ENCODE measurements at regions not wholly inside any gene's neighbourhood (a gene's known extent, or its start where the extent isn't known, plus 50 kb on each side); places are given as distances from the start of the nearest gene placed in this dataset.
"Not testable (repeated sequence)": the region's sequence is repeated elsewhere in the genome, so short reads cannot be mapped to it uniquely, and the experiment has no call there.

DNA sequence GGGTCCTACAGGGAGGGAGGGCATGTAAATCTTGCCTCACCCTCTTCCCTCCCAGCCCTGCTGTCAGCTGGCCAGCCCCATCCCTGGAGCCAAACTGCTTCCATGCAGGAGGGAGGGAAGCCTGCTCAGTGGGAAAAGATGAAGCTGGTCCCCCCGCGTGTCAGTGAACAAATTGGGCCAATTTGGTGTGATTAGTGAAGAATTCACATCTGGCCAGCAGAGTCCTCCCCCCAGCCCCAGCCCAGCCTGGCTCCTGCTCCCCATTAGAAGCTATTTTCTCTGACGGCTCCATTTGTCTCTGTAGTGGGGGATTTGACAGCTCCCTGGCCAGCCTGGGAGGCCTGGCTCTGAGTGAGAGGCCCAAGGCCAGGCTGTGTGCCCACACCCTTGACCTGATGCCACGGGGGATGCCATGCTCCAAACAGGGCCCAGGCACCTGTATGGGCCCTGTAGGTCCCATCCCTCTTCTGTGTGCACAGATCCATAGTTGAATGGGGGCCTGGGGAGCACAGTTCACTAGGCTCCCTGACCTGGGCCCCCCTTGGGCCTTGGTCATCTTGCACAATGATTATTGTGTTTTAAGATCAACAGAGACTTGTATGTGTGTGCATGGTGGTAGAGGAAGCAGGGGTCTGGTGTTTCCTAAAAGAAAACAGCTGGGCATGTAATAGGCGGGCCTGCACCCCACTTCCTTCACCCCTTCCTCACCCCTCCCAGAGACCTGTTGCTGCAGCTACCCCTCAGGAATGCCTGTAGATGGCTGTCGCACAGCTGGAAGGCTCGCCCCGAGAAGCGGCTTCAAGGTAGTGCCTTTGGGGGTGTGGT lies 50.7 kb upstream of the TAC4 start:
- peak; percentile 27 for DNase-seq

DNA sequence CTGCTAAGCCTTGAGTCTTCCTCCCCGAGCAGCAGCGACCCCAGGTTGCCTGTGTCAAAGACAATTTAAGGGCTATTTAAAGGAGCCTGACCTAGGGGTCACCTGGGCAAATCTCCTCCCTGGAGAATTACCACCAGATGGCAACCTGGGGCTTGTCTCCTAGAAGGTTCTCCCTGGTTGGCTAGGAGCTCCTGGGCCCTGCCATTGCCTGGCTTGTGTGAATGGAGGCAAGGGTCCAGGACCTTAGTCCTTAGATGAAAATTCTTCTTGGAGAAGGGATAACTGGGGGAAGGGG lies 51.3 kb upstream of the TAC4 start:
- no peak for DNase-seq

DNA sequence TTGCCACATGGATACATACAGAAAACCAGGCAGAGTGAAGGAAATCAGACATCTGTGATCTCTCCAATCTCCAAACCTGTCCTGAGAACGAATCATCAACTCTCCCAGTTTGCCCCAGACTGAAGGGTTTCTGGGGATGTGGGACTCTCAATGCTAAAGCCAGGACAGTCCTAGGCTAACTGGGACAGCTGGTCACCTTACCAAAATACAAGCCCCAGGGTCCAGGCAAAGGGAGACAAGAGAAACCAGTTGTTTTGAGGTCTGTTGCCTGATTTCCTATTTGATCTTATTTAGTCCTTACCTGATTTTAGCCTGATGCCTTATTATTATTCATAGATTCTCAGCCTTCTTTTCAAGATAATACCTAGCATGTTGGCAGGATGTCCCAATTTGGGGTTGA lies 51.7 kb upstream of the TAC4 start:
- DNase-seq: no peak

DNA sequence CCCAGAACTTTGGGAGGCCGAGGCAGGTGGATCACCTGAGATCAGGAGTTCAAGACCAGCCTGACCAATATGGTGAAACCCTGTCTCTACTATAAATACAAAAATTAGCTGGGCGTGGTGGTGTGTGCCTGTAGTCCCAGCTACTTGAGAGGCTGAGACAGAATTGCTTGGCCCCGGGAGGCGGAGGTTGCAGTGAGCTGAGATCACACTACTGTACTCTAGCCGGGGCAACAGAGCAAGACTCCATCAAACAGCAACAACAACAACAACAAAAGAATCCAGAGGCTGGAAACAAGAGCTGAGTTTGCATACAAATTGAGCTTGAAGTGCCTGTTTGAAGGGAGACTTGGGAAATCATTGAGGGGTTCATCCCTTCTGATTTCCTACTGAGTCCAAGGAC lies 52.9 kb upstream of the TAC4 start:
- not testable (repeated sequence) for DNase-seq

DNA sequence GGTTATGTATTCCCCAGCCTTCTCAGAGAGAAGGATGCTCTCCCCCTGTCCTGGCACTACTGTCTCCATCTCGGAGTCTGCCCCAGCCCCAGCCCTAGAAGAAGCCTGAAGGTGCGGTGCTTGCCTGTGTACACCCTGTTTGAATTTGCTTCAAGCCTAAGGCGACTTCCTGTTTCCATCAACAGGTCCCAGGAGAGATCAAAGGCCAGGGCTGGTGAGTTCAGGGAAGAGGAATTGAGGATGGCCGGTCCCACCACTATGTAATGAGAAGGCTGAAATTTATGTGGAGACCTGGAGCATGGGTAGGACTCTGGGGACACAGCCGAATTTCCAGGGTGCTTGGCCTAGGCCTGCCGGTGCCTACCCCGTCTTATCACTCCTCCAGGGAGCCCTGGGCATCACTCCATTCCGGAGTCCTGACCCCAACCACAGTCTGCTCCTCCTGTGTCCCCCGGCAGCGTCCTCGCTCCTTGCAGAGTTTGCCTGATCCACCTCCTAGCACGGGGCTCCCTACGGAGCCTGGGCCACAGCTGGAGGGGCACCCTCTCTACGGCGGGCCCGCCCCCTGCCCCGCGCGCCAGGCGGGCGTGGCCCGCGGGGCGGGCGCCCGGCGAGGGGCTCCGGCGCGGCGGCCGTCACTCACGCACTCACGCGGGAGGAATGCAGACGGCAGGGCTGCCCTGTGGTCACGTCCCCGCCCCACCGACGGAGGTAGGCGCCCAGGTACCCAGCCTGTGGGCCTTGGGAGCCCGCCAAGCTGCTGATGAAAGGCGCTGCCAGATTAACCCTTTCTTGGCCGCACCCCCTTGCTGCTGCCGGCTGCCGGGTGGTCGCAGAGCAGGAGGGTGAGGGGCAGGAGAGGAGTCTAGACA lies 53.8 kb upstream of the TAC4 start:
- no peak for DNase-seq

DNA sequence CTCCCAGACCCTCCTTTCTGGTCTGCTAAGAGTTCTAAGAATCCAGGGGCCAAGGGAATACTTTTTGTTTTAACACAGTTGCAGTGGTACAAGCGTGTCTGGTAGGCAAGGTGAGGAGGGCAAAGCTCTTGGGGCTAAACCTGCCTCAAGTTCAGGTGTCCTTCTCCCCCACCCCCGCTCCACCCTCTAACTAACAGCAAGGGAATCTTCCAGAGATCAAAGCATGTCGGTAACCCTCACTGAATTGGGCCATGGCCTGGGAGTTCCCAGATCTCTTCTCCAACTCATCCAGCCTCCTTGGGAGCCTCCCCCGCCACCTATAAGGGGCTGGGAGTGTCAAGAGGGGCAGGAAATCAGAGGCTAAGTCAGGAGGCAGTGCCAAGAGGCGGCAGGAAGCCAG lies 55.7 kb upstream of the TAC4 start:
- DNase-seq: no peak

DNA sequence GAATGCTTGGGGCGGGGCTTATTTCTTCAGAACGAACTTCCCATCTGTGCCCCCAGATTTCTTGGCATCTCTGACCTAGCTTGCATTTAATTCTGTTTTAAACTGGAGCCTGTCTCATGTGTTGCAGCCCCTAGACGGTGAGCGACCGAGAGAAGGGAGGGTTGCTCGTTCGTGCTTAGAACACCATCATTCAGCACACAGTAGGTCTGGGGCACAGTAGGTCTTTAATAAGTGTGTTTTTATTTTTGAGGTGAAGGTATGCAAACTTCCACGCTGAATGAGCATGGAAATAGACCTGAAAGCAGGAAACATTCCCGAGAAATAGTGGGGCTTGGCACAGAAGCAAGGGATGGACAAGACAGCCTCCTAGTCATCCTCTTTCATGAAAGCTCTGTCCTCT lies 57.0 kb upstream of the TAC4 start:
- no peak for DNase-seq

DNA sequence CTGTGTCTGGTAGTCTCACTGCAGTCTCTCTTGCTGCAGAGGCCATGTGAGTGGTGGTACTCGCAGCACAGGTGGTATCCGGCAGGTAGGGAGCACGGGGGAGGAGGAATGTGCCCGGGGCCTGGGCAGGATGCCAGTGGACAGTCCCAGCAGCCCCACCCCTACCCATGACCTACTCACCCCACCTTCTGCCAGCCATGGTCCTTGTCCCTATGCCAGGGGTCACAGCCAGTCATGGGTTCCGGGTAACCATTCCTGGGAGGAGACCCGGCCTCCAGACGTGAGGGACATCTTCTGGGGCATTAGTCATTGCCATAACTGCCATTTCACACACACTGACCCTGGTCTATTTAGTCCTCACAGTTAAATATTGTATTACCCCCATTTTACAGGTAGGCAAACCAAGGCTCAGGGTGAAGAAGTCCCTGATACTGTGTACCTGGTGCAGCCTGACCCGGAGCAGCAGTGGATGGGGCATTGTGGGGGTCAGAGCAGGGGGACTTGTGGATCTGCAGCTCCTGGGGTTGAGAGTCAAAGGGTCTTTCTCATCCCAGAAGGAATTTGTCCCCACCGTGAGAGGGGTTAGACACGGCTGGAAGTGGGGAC lies 58.8 kb upstream of the TAC4 start:
- DNase-seq: no peak

DNA sequence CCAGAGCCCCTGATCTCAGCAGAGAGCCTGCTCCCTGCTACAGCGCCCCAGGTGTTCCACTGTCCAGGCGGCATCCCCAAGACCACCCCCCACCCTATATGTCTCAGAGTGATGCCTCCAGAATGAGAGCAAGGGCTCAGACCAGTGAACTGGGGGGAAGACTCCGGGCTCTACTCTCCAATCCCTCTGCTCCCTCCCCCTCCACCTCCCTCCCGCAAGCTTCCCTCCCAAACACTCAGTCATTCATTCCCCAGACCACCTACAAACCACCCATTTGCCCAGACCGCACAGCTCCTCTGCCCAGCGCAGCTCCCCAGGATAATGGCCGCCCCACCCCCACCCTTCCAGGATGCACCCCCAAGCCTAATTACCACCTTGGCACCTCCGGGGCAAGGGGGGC lies 59.4 kb upstream of the TAC4 start:
- no peak for DNase-seq

DNA sequence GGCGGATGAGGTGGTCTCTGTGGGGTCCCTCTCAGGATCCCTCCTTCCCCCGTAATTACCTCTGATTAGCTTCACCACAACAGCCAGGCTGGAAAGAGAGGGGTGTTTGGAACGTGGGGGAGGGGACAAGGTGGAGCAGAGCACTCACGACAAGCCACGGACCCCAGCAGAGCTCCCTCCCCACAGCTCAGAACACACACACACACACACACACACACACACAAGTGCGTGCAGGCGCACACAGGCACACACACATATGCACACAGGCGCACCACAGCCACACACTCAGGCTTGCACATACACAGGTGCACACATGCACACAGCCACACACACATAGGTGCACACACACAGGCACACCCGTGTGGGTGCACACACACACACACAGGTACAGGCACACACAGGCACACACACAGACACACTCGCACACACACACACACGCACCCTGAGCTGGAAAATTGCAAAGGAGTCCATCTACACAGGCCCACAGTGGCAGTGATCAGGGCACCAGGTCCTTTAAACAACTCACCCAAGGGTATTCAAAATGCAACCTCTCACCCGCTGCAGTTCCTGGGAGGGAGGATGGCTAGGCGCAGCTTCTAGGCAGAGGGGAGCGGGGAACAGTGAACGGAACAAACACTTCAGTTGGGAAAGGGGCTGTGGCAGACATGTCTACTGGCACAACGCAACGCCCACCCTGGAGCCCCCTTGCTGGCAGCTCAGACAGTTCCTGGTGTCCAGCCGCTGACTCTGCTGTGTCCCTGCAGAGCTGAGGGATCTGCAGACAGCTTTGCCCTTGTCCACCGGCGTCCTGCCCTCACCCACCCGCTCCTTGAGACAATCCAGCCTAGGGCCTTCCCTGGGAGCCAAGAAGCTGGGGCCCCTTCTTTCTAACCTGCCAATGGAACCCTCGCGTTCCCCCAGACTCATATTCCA lies 59.9 kb upstream of the DLX4 start:
- no peak for DNase-seq

DNA sequence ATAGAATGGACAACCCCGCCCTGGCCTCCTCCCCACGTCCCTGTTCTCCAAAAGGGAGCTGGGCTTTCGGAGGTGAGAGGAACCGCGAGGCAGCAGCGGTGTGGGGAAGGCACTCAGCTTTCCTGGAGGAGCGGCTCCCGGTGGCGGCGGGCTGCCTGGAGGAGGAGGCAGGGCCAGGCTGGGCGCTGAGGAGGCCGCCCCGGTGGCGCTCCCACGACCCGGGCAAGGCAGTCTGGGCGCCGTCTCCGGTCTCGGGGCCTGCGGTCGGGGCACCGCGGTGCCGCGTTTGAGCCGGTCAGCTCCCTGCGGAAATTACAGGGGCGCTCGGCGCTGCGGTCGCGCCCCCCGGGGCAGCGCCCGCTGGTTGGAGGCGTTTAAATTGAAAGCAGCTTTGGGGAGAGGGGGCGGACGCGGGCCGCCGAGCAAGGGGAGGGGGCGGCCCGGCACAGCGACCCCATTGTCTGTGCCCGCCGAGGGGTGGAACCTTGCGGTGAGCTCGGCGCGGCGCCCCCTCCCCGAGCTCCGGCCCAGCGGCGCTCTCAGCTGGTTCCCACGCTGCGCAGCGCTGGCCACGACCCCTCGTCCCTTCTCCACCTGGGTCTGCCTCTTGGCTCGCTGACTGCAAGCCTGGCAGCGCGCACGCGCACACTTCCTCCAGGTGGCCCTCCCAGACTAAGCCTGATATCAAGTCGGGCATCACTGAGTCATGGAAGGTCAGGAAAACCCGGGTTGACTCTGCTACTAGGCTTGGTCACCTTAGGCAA lies 58.7 kb upstream of the DLX4 start:
- no peak for DNase-seq

DNA sequence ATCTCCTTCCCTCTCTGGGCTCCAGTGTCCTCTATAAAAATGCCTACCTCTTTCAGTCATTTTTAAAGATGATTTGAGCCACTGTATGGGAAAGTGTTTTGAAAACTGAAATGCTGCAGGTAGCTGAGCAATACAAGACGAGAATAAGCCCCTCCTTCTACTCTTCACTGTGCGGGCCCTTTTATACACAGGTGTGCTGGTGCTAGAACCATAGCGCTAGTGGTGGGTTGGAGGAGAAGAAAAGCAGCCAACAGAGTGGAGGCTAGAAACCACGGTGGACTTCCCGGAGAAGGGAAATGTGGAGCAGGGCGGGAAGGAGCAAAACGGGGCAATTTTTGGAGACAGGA lies 58.2 kb upstream of the DLX4 start:
- DNase-seq: no peak

DNA sequence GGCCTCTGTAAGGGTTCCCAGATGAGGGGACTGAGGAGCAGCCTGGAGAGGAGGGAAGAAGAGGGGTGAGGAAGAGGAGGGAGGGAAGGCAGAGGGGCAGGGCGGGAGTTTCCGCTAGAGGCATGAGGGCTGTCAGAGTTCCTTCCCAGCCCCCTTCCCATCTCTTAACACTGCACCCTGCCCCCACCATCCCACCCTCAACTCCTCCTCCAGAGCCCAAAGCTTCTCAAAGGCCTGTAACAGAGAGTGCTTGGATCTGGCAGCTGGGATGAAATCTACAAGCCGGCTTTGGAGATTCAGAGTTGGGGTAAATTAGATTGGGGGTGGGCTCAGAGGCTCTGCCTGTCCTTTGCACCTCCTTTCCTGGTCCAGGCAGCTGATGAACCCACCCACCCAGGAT lies 57.3 kb upstream of the DLX4 start:
- no peak for DNase-seq

DNA sequence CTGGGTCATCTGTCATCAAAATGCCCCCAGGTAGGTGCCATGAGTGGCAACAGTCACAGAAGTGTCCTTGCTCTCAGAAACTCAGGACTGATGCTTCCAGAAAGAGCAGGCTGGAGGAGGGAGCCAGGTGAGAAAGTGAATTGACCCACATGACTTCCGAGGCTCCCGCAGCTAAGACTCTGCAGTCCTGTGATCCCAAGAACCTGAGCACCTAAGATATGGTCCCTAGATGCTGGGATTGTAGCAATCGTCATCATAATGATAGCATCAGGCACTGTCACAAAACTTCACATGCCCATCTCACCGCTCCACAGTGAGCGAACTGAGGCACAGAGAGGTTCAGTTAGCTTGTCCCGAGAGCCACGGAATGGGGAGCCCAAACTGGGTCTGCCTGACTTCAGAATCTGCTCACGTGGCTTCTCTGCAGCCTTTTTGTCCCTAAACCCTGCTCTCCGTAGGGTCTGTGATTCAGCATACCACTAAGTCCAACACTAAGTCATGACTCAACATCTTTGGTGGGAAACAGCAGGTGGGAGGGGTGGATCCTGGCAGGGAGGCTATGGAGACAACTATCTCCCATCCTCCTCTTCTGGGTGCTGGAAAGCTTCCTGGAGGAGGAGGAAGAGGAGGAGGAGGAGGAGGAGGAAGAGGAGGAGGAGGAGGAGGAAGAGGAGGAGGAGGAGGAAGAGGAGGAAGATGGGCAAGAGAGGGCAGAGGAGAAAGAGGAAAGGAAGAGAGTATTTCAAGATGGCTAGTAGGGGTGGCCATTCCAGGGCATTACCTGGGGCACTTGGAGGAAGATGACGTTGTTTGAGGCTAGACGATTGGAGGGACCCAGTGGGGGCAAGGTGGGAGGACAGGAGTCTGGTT lies 55.5 kb upstream of the DLX4 start:
- no peak for DNase-seq

DNA sequence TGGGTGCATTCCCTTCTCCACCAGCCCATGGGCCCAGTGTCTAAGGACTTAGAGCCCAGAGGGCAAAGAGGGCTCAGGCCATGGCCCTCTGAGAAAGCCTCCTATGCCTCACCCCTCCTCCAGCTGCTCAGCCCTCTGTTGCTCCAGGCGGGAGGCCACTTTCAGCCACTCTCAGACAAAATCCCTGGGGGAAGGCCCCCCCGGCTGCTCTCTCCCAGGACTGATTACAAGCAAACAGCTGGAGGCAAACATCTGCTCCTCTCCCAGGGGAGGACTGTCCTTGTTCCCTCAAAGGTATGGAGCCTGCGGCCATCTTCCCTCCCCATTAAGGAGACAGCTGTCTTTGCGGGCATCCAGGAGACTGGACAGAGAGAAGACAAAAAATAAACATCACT lies 54.9 kb upstream of the DLX4 start:
- DNase-seq: no peak

DNA sequence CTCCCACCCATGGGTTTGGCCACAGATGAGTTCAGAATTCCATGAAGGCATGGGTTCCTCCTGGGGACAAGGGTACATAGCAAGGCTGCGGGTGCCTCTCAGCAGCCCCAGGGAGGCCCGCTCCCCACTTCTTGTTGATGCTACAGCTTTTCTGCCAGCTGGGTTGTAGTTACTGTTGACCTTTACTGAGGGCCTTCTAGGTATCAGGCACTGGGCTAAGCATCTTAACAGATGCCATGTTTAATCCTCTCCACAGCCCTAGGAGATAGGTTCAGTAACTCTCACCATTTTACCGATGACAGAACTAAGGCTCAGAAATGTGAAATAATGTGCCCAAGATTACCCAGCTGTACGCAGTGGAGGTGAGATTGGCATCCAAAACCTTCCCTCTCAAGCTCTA lies 54.3 kb upstream of the DLX4 start:
- DNase-seq: no peak

DNA sequence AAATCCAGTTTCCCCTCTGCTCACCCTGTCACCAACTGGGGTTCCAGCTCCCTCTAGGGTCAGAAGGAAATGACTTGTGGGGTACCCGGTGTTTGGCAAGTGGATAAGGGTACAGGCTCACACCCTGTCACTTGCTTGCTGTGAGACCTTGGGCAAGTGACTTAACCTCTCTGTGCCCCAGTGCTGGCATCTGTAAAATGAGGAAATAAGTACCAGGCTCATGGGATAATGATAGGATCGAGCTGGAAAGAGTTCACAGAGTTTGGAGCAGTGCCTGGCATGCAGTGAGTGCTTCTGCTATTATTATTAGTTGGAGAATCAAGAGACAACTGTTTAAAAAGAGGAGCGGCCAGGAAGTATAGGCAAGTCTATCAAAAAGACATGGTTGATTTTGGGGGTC lies 53.7 kb upstream of the DLX4 start:
- DNase-seq: no peak

DNA sequence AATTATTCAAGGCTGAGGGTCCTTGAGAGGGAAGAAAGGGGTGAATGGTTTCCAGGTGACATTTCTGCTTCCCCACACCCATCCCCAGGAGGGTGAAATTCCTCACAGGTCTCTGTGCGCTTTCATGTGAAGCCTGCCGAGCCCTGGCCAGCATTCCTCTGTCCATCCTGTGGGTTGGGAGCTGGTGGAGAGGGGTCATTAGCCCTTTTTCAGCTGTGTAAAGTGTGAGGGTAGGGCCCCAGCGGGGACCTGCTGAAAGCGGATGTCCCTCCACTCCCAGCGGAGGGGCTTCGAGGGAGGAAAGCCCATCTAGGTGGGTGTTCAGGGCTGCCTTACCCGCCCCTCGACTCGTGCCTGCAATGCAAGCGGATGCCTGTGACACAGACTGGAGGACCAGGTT lies 53.3 kb upstream of the DLX4 start:
- DNase-seq: no peak

DNA sequence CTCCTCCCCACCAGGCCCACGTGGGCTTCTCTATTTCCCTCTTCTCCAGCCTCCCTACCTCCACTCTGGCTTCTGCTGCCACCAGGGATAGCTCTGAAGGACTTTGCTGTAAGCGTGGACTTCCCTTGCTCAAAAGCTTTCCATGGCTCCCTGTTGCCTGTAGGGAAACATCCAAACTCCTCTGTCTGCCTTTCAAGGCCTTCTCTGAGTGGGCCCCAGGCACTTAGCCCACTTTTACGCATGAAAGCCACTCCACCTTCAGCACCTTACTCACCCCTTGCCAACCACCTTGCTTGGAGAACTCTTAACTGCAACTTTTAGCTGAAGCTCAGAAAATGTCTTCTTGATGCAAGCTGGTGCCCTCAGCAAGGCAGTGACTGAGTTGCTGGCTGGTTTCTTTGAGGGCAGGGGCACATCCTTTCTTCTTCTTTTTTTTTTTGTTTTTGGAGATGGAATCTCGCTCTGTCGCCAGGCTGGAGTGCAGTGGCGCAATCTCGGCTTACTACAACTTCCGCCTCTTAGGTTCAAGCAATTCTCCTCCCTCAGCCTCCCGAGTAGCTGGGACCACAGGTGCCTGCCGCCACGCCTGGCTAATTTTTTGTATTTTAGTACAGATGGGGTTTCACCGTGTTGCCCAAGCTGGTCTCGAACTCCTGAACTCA lies 52.0 kb upstream of the DLX4 start:
- DNase-seq: no peak

DNA sequence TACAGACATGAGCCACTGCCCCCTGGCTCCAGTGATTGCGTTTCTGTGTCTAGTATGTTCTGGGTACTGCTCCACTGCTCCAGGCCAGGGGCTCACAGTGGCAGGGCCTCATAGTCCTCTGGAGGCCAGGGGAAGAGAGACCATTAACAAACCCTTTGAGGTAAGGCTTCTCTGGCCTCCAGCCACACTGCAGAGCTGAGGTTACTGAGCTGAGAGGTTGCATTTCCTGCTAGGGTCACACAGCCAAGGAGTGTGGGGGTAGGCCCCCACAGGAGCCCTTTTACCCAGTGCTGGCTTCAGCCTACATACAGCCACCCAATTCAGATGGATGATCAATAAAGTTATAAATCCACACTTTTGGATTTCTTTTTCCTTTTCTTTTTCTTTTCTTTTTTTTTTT lies 50.4 kb upstream of the DLX4 start:
- no peak for DNase-seq

Data from NCI-H2227 treated with DMSO at 0.1 percent for 48 hours (cell line).